IMR-90 (cell line): ENCODE measurements at regions not wholly inside any gene's neighbourhood (a gene's known extent, or its start where the extent isn't known, plus 50 kb on each side); places are given as distances from the start of the nearest gene placed in this dataset.

ENCODE experiments used
- ATAC-seq: fragments of 200-7000 bp; cut with Tn5 transposase; 2 replicates; pipeline ENCODE4 v1.9.1; 2020; ENCODE audit warnings: low read depth, mild to moderate bottlenecking, moderate library complexity
- BruUV-seq: library from RNA; stranded (reverse); fragments of 400-500 nt; replicated peaks from 2 replicates; lab custom pipeline; 2021; lab: Mats Ljungman, UMichigan
- CTCF ChIA-PET: fragments of 300-600 bp; formaldehyde crosslinking; extraction: SDS; loops from one replicate; lab custom pipeline; 2021; ENCODE audit warnings: antibody characterized with exemption; lab: Yijun Ruan, JAX
- POLR2A ChIA-PET: fragments of 300-600 bp; sonication (Branson Sonifier 250); formaldehyde crosslinking; loops from one replicate; lab custom pipeline; 2022; ENCODE audit warnings: antibody characterized with exemption; ENCODE audit not compliant: unreplicated experiment; lab: Charles Lee
- DNase-seq: peaks from one replicate; pipeline ENCODE4 v3.0.0; 2013
- H2AFZ ChIP-seq: replicated peaks from 2 replicates; pipeline ENCODE3; 2013; ENCODE audit warnings: low read length, mild to moderate bottlenecking; ENCODE audit not compliant: poor library complexity
- H2AK5ac ChIP-seq: 2 replicates; pipeline ENCODE4 v1.6.1; 2013; ENCODE audit warnings: low read depth, low read length, inconsistent platforms
- H2AK9ac ChIP-seq: replicated peaks from 2 replicates; pipeline ENCODE3; 2013; ENCODE audit warnings: mild to moderate bottlenecking, low read depth, low read length, moderate library complexity; ENCODE audit not compliant: poor library complexity
- H2BK120ac ChIP-seq: 2 replicates; pipeline ENCODE4 v1.6.1; 2013; ENCODE audit warnings: low read depth, low read length, inconsistent platforms
- H2BK15ac ChIP-seq: 3 replicates; pipeline ENCODE4 v1.6.1; 2013; ENCODE audit warnings: low read depth, low read length, inconsistent platforms
- H2BK20ac ChIP-seq: 2 replicates; pipeline ENCODE4 v1.6.1; 2013; ENCODE audit warnings: low read depth, mild to moderate bottlenecking, inconsistent platforms, low read length, moderate library complexity
- H2BK5ac ChIP-seq: 2 replicates; pipeline ENCODE4 v1.6.1; 2013; ENCODE audit warnings: mild to moderate bottlenecking, low read depth, low read length, inconsistent platforms; ENCODE audit not compliant: poor library complexity, severe bottlenecking
- H3K14ac ChIP-seq: replicated peaks from 2 replicates; pipeline ENCODE4 v1.6.1; 2013; ENCODE audit warnings: low read depth, low read length, inconsistent platforms
- H3K18ac ChIP-seq: 2 replicates; pipeline ENCODE4 v1.6.1; 2013; ENCODE audit warnings: low read depth, low read length, control low read depth
- H3K23ac ChIP-seq: 2 replicates; pipeline ENCODE4 v1.6.1; 2013; ENCODE audit warnings: low read depth, low read length, inconsistent platforms
- H3K27ac ChIP-seq: 2 replicates; pipeline ENCODE4 v1.5.1; 2013; ENCODE audit warnings: mild to moderate bottlenecking, control low read depth, low read length; ENCODE audit not compliant: insufficient read depth
- H3K27me3 ChIP-seq: 2 replicates; pipeline ENCODE4 v1.6.1; 2013; ENCODE audit warnings: low read length; ENCODE audit not compliant: control insufficient read depth, insufficient read depth
- H3K36me3 ChIP-seq: 2 replicates; pipeline ENCODE4 v1.6.1; 2013; ENCODE audit warnings: low read length, mixed read lengths; ENCODE audit not compliant: control insufficient read depth, insufficient read depth
- H3K4ac ChIP-seq: 2 replicates; pipeline ENCODE4 v1.6.1; 2013; ENCODE audit warnings: low read depth, low read length, inconsistent platforms
- H3K4me1 ChIP-seq: 2 replicates; pipeline ENCODE4 v1.6.1; 2013; ENCODE audit warnings: low read length, mixed read lengths; ENCODE audit not compliant: control insufficient read depth, insufficient read depth
- H3K4me2 ChIP-seq: 2 replicates; pipeline ENCODE4 v1.6.1; 2013; ENCODE audit warnings: low read depth, mild to moderate bottlenecking, control low read depth, low read length, moderate library complexity
- H3K4me3 ChIP-seq: 2 replicates; pipeline ENCODE4 v1.5.1; 2013; ENCODE audit warnings: low read depth, mild to moderate bottlenecking, control low read depth, low read length, moderate library complexity; ENCODE audit not compliant: insufficient read depth
- H3K56ac ChIP-seq: 2 replicates; pipeline ENCODE4 v1.6.1; 2013; ENCODE audit warnings: low read length, inconsistent platforms; ENCODE audit not compliant: insufficient read depth; ENCODE audit errors: extremely low read depth
- H3K79me1 ChIP-seq, 2 experiments: 2 replicates each; pipeline ENCODE4 v1.6.1; 2013; ENCODE audit warnings: low read length in 2 of 2, inconsistent platforms in 1 of 2, low read depth in 1 of 2
- H3K9ac ChIP-seq: 2 replicates; pipeline ENCODE4 v1.6.1; 2013; ENCODE audit warnings: low read depth, low read length, control low read depth
- H3K9me1 ChIP-seq: 2 replicates; pipeline ENCODE4 v1.6.1; 2013; ENCODE audit warnings: low read length, inconsistent platforms; ENCODE audit not compliant: insufficient read depth
- H3K9me3 ChIP-seq: 2 replicates; pipeline ENCODE4 v1.6.1; 2013; ENCODE audit warnings: low read length; ENCODE audit not compliant: control insufficient read depth, insufficient read depth
- H4K20me1 ChIP-seq: 2 replicates; pipeline ENCODE4 v1.6.1; 2013; ENCODE audit warnings: low read length, inconsistent platforms; ENCODE audit not compliant: insufficient read depth
- H4K5ac ChIP-seq: 2 replicates; pipeline ENCODE4 v1.6.1; 2013; ENCODE audit warnings: mild to moderate bottlenecking, low read depth, low read length, control low read depth
- H4K8ac ChIP-seq, 2 experiments: 2 replicates each; pipeline ENCODE4 v1.6.1; 2013; ENCODE audit warnings: low read depth in 2 of 2, low read length in 2 of 2, control low read depth in 1 of 2, inconsistent platforms in 1 of 2
- H4K91ac ChIP-seq: 2 replicates; pipeline ENCODE4 v1.6.1; 2013; ENCODE audit warnings: low read depth, low read length, inconsistent platforms; ENCODE audit not compliant: insufficient read depth
- CEBPB ChIP-seq: IDR thresholded peaks from 2 replicates; pipeline ENCODE4 v1.6.1; 2012; ENCODE audit warnings: low read depth, low read length, improper control_type of control experiment
- MAZ ChIP-seq: IDR thresholded peaks from 2 replicates; pipeline ENCODE4 v1.6.1; 2012; ENCODE audit warnings: low read depth, mild to moderate bottlenecking, low read length, improper control_type of control experiment, moderate library complexity, borderline replicate concordance
- MXI1 ChIP-seq: IDR thresholded peaks from 2 replicates; pipeline ENCODE4 v1.6.1; 2012; ENCODE audit warnings: low read depth, mild to moderate bottlenecking, low read length, moderate library complexity, borderline replicate concordance
- RAD21 ChIP-seq: IDR thresholded peaks from 2 replicates; pipeline ENCODE4 v1.6.1; 2012; ENCODE audit warnings: low read length, improper control_type of control experiment
- WGBS, 2 experiments: methylation state at CpG; one replicate each; pipeline versions ENCODE4 v1.1.5 to v1.1.7; 2013; ENCODE audit warnings: missing lambda C conversion rate in 2 of 2; ENCODE audit not compliant: insufficient read length in 1 of 2; ENCODE audit errors: extremely low coverage in 2 of 2; 5-methylcytosine and 5-hydroxymethylcytosine counted together
- dilution Hi-C: fragments of 300-500 bp; cut with HindIII; formaldehyde crosslinking; loops from one replicate; pipeline ENCODE4 v1.14.3; 2018; ENCODE audit warnings: low sequenced_read_pairs; ENCODE audit not compliant: unreplicated experiment
- in situ Hi-C: fragments of 300-500 bp; cut with MboI; formaldehyde crosslinking; loops from 3 replicates; pipeline ENCODE4 v1.14.3; 2019; ENCODE audit warnings: low sequenced_read_pairs, inconsistent platforms, mixed read lengths
- intact Hi-C: fragments of 100-400 bp; cut with micrococcal nuclease; formaldehyde crosslinking; loops from 2 replicates; pipeline ENCODE4 v1.10.0; 2022
- TF ChIP-seq, protein P1 (sequence below): fragments of 150-350 bp; IDR thresholded peaks from 2 replicates; pipeline ENCODE4 v1.6.1; 2016; ENCODE audit warnings: low read depth, mild to moderate bottlenecking, low read length, moderate library complexity, borderline replicate concordance

DNA sequence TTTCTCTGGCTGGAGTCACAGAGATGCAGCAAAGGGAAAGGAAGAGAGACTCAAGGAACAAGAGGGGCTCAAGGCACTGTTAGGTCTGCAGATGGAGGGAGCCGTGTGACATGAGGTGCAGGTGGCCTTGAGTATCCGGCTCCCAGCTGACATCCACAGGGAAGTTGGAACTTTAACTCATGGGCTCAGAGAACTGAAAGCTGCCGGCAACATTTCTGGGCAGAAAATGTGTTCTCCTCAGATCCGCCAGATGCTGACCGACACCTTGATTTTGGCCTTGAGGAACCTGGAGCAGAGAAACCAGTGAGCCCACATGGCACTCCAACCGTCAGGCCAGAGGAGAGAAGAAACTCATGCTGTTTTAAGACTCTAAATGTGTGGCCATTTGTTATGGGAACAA, 258.1 kb upstream of the IRX2 start:
- WGBS, 2 experiments = 61% methylated on average over 5 of the region's 6 CpGs; no CpG with 5 or more reads in 1 of the 2 experiments
- no peak overlapping the region for H3K23ac ChIP-seq
- no peak overlapping the region for H3K27ac ChIP-seq
- no peak overlapping the region for H2AFZ ChIP-seq
- no peaks in the 10 kb centered on the region for H3K9me1 ChIP-seq
- H3K27me3 ChIP-seq = no peaks in the 10 kb centered on the region
- no peak overlapping the region for H2BK5ac ChIP-seq
- H3K36me3 ChIP-seq = no peaks in the 10 kb centered on the region
- H2BK120ac ChIP-seq = no peak overlapping the region
- DNase-seq = no peak
- peaks cover 38% of the 10 kb centered on the region for H3K9me3 ChIP-seq
- dilution Hi-C loops = no loop called here
- no peak overlapping the region for H4K8ac ChIP-seq
- no peaks in the 10 kb centered on the region for H3K79me1 ChIP-seq
- H3K4ac ChIP-seq = no peak overlapping the region
- no peak overlapping the region for H3K9ac ChIP-seq
- no peak overlapping the region for H2AK9ac ChIP-seq
- no peak overlapping the region for H3K18ac ChIP-seq
- no peak overlapping the region for H4K5ac ChIP-seq
- TF ChIP-seq MAZ = no peak
- TF ChIP-seq, protein P1, sequence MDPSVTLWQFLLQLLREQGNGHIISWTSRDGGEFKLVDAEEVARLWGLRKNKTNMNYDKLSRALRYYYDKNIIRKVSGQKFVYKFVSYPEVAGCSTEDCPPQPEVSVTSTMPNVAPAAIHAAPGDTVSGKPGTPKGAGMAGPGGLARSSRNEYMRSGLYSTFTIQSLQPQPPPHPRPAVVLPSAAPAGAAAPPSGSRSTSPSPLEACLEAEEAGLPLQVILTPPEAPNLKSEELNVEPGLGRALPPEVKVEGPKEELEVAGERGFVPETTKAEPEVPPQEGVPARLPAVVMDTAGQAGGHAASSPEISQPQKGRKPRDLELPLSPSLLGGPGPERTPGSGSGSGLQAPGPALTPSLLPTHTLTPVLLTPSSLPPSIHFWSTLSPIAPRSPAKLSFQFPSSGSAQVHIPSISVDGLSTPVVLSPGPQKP = no peak
- no peak for TF ChIP-seq CEBPB
- TF ChIP-seq MXI1 = no peak
- no peak for TF ChIP-seq RAD21
- intact Hi-C loops = no loop called here
- no peak overlapping the region for H4K91ac ChIP-seq
- no peak for ATAC-seq
- no peak overlapping the region for H3K4me2 ChIP-seq
- H3K4me3 ChIP-seq = no peak overlapping the region
- ChIA-PET POLR2A (no interaction called here), CTCF (no interaction called here)
- no peak overlapping the region for H3K14ac ChIP-seq
- H2BK15ac ChIP-seq = no peak overlapping the region
- H3K4me1 ChIP-seq = no peaks in the 10 kb centered on the region
- H2BK20ac ChIP-seq = no peak overlapping the region
- H3K56ac ChIP-seq = no peak overlapping the region
- H2AK5ac ChIP-seq = no peak overlapping the region
- no TSS peak for BruUV-seq
- in situ Hi-C loops = no loop called here
- H4K20me1 ChIP-seq = no peaks in the 10 kb centered on the region
